Fibroblast of mammary gland (primary cell): ENCODE measurements at regions not wholly inside any gene's neighbourhood (a gene's known extent, or its start where the extent isn't known, plus 50 kb on each side); places are given as distances from the start of the nearest gene placed in this dataset.

Experiments
- DNase-seq: peaks from one replicate; pipeline ENCODE4 v3.0.0-alpha.2; 2010; ENCODE audit warnings: low read depth
- H3K4me3 ChIP-seq: 2 replicates; pipeline ENCODE4 v1.5.1; 2011; ENCODE audit warnings: low read depth, mild to moderate bottlenecking, low read length, moderate library complexity; ENCODE audit not compliant: control insufficient read depth
- CTCF ChIP-seq: conservative IDR thresholded peaks from 2 replicates; pipeline ENCODE4 v1.5.1; 2011; ENCODE audit warnings: low read depth, low read length, inconsistent platforms; ENCODE audit not compliant: control insufficient read depth, insufficient read depth

GRCh38 chrX:10821293-10821692, 200.9 kb upstream of the MID1 start:
- no peak overlapping the region for H3K4me3 ChIP-seq
- no peak for TF ChIP-seq CTCF
- DNase-seq: no peak

- no peak for TF ChIP-seq CTCF
- no peak for DNase-seq
- H3K4me3 ChIP-seq: no peak overlapping the region
These were observed 207.7 kb upstream of the MID1 start for GRCh38 chrX:10828036-10828435.

GRCh38 chrX:10828640-10829039, 208.3 kb upstream of the MID1 start:
- no peak overlapping the region for H3K4me3 ChIP-seq
- no peak for DNase-seq
- no peak for TF ChIP-seq CTCF

- no peak for DNase-seq
- no peak overlapping the region for H3K4me3 ChIP-seq
- no peak for TF ChIP-seq CTCF
These were observed 211.5 kb upstream of the MID1 start for GRCh38 chrX:10831716-10832502.

GRCh38 chrX:10833299-10834169, 213.1 kb upstream of the MID1 start:
- peak overlapping the region; percentile 16 for H3K4me3 ChIP-seq
- peak; percentile 24 for DNase-seq
- TF ChIP-seq CTCF: no peak

- no peak for TF ChIP-seq CTCF
- peak; percentile 45 for DNase-seq
- H3K4me3 ChIP-seq: no peak overlapping the region
These were observed 221.2 kb upstream of the MID1 start for GRCh38 chrX:10841579-10841978.
